Breast epithelium (tissue), 3 donors: ENCODE measurements at regions not wholly inside any gene's neighbourhood (a gene's known extent, or its start where the extent isn't known, plus 50 kb on each side); places are given as distances from the start of the nearest gene placed in this dataset.

Experiments
- POLR2A ChIP-seq: fragments of 450-650 bp; IDR thresholded peaks from one replicate; pipeline ENCODE4 v1.6.1; 2016; ENCODE audit warnings: antibody characterized with exemption, mild to moderate bottlenecking, moderate library complexity
- POLR2AphosphoS5 ChIP-seq, 3 donors: sonication (generic); formaldehyde crosslinking; IDR thresholded peaks; one replicate each; pipeline ENCODE4 v1.6.1; 2017; ENCODE audit warnings: antibody characterized with exemption in 3 of 3
- TF ChIP-seq, protein P1 (sequence below), 3 donors: fragments of 450-650 bp; IDR thresholded peaks; one replicate each; pipeline ENCODE4 v1.5.1; 2016 to 2017; ENCODE audit warnings: antibody characterized with exemption in 3 of 3, mild to moderate bottlenecking in 3 of 3, moderate library complexity in 3 of 3

DNA sequence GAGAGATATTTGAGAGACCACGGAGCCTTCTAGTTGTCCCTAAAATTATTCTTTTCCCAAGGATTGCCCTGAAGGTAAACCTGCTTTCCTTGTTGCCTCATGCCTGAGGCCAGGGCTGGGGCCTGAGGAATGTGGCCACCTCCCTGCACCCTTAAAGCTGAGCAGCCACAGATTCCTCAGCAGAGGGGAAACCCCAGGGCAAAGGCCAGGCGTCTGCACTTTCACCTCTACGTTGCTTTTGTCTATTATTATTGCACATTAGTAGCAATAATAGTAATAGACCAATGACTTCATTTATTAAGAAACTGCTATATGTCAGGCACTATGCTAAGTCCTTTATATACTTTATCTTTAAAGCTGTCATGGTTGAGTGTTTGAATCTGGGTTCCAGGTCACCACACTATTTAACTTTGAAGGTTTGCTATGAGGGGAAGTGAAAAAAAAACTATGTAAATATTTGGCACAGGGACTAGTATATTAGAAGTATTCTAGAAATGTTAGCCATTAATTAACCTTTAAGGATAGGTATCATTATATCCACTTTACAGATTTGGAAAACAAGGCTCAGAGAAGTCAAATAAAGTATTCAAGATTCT lies 104.2 kb downstream of the LRRC30 start:
- TF ChIP-seq, protein P1, sequence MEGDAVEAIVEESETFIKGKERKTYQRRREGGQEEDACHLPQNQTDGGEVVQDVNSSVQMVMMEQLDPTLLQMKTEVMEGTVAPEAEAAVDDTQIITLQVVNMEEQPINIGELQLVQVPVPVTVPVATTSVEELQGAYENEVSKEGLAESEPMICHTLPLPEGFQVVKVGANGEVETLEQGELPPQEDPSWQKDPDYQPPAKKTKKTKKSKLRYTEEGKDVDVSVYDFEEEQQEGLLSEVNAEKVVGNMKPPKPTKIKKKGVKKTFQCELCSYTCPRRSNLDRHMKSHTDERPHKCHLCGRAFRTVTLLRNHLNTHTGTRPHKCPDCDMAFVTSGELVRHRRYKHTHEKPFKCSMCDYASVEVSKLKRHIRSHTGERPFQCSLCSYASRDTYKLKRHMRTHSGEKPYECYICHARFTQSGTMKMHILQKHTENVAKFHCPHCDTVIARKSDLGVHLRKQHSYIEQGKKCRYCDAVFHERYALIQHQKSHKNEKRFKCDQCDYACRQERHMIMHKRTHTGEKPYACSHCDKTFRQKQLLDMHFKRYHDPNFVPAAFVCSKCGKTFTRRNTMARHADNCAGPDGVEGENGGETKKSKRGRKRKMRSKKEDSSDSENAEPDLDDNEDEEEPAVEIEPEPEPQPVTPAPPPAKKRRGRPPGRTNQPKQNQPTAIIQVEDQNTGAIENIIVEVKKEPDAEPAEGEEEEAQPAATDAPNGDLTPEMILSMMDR (IDR thresholded peaks at IDR 0.05), result no peak
- TF ChIP-seq POLR2A (no peak), POLR2AphosphoS5 (IDR thresholded peaks at IDR 0.05) (no peak)
